ENCODE measurements at regions not wholly inside any gene's neighbourhood (a gene's known extent, or its start where the extent isn't known, plus 50 kb on each side); places are given as distances from the start of the nearest gene placed in this dataset.

GRCh38 chr12:89884952-89885351, 176.3 kb upstream of the ATP2B1 start:
- Histone ChIP-seq H3K36me3 (ENCODE audit: control insufficient read depth in 2 of 2, extremely low read depth in 1 of 2, insufficient read depth in 2 of 2, low read length in 2 of 2) (no peaks in the 10 kb centered on the region), H3K9me1 (replicated peaks; ENCODE audit: control insufficient read depth, extremely low read depth, insufficient read depth, low read length) (no peaks in the 10 kb centered on the region), H3K9ac (replicated peaks; ENCODE audit: extremely low read depth, insufficient read depth, low read length) (no peak overlapping the region), H4K20me1 (replicated peaks; ENCODE audit: control insufficient read depth, extremely low read depth, insufficient read depth, low read length) (no peaks in the 10 kb centered on the region), H3K4me1 (ENCODE audit: control insufficient read depth, extremely low read depth, insufficient read depth, low read length) (no peaks in the 10 kb centered on the region), H2AFZ (ENCODE audit: low read depth, low read length) (no peak overlapping the region), H3K27ac (ENCODE audit: insufficient read depth, low read depth, low read length) (no peak overlapping the region), H3K4me3 (replicated peaks in 1 of 3; ENCODE audit: insufficient read depth in 1 of 3, low read depth in 1 of 3, low read length in 3 of 3) (no peak overlapping the region), H3K79me2 (ENCODE audit: control insufficient read depth, insufficient read depth, low read length) (no peaks in the 10 kb centered on the region), H3K27me3 (ENCODE audit: control insufficient read depth in 2 of 2, insufficient read depth in 2 of 2, low read length in 2 of 2) (no peaks in the 10 kb centered on the region), H3K9me3 (replicated peaks; ENCODE audit: control insufficient read depth, insufficient read depth, low read length) (no peaks in the 10 kb centered on the region), H3K4me2 (ENCODE audit: insufficient read depth, low read length) (no peak overlapping the region)
- TF ChIP-seq MYC (IDR thresholded peaks at IDR 0.05; ENCODE audit: low read depth, low read length), result no peak
- no peak for TF ChIP-seq FOS (IDR thresholded peaks at IDR 0.05; ENCODE audit: borderline replicate concordance, insufficient read depth, low read length)
- TF ChIP-seq MAX (IDR thresholded peaks at IDR 0.05; ENCODE audit: insufficient read depth, insufficient read length), result no peak
- no peak for TF ChIP-seq GATA2 (IDR thresholded peaks at IDR 0.05; ENCODE audit: insufficient read depth, insufficient read length, low read depth, low read length)
- TF ChIP-seq CTCF (IDR thresholded peaks at IDR 0.05; ENCODE audit: extremely low read depth in 1 of 2, insufficient read depth in 1 of 2, low read depth in 1 of 2, low read length in 2 of 2), result no peak
- TF ChIP-seq POLR2A (IDR thresholded peaks at IDR 0.05; ENCODE audit: low read depth, low read length), result no peak
- TF ChIP-seq POLR2AphosphoS5 (IDR thresholded peaks at IDR 0.05; ENCODE audit: insufficient read depth, low read depth, low read length), result no peak
- DNase-seq (ENCODE audit: low read depth, low spot score) (no peak), FAIRE-seq (no peak)
- intact Hi-C loops (cut with micrococcal nuclease) (no loop called here), dilution Hi-C loops (cut with MboI; ENCODE audit: extremely low pct_ligation_motif_present, low sequenced_read_pairs) (no loop called here)
- POLR2A ChIA-PET, result no interaction called here
- no TSS peak for BruUV-seq (replicated peaks)
- CTCF ChIA-PET, result interaction anchor here (1.2 kb wide), 1 partner anchor 10 kb away, joined by 4 read pairs; no protein-coding TSS in a partner anchor
